Naive B cell (primary cell): ENCODE measurements at regions not wholly inside any gene's neighbourhood (a gene's known extent, or its start where the extent isn't known, plus 50 kb on each side); places are given as distances from the start of the nearest gene placed in this dataset.

ENCODE experiments used
- ATAC-seq, 2 donors: fragments of 150-1000 bp; cut with Tn5 transposase; 2 replicates each; pipeline ENCODE4 v1.10.0; 2021; ENCODE audit warnings: low read depth in 2 of 2, mild to moderate bottlenecking in 2 of 2, moderate library complexity in 2 of 2
- DNase-seq: peaks from one replicate; pipeline ENCODE4 v3.0.0; 2022
- H3K27ac Mint-ChIP-seq, 6 donors: one replicate each; pipeline ENCODE4 v1.8.0; 2020 to 2022; ENCODE audit warnings: mild to moderate bottlenecking in 6 of 6, mixed read lengths in 6 of 6, moderate library complexity in 5 of 6, inconsistent platforms in 2 of 6
- H3K27me3 Mint-ChIP-seq, 3 donors: one replicate each; pipeline ENCODE4 v1.8.0; 2021 to 2022; ENCODE audit warnings: mixed read lengths in 3 of 3, mild to moderate bottlenecking in 1 of 3
- H3K36me3 Mint-ChIP-seq, 2 donors: one replicate each; pipeline ENCODE4 v1.8.0; 2020 to 2022; ENCODE audit warnings: mixed read lengths in 2 of 2, inconsistent platforms in 1 of 2, mild to moderate bottlenecking in 1 of 2
- H3K4me1 Mint-ChIP-seq, 3 donors: one replicate each; pipeline ENCODE4 v1.8.0; 2020 to 2022; ENCODE audit warnings: mixed read lengths in 3 of 3, inconsistent platforms in 1 of 3, mild to moderate bottlenecking in 1 of 3, moderate library complexity in 1 of 3
- H3K4me3 Mint-ChIP-seq, 8 donors: one replicate each; pipeline ENCODE4 v1.8.0; 2020 to 2022; ENCODE audit warnings: mild to moderate bottlenecking in 8 of 8, mixed read lengths in 8 of 8, moderate library complexity in 8 of 8, inconsistent platforms in 2 of 8
- H3K9me3 Mint-ChIP-seq, 7 donors: one replicate each; pipeline ENCODE4 v1.8.0; 2020 to 2022; ENCODE audit warnings: mixed read lengths in 7 of 7, mild to moderate bottlenecking in 5 of 7, inconsistent platforms in 2 of 7, moderate library complexity in 1 of 7

- DNase-seq = no peak
- Mint-ChIP-seq H3K36me3 (no peaks in the 10 kb centered on the region), H3K4me3 (peak overlapping the region in 1 of 8 donors; percentile 22), H3K4me1 (no peaks in the 10 kb centered on the region), H3K9me3 (no peaks in the 10 kb centered on the region), H3K27me3 (peaks cover 0 to 6% (median 3%) of the 10 kb centered on the region in 3 donors), H3K27ac (no peak overlapping the region)
- no peak for ATAC-seq
Measured at GRCh38 chr4:18572481-18572880, 550.9 kb upstream of the LCORL start.

- Mint-ChIP-seq H3K4me1 (no peaks in the 10 kb centered on the region), H3K9me3 (peaks cover 0 to 2% (median 0%) of the 10 kb centered on the region in 7 donors), H3K27me3 (peaks cover 0 to 3% (median 0%) of the 10 kb centered on the region in 3 donors), H3K27ac (no peak overlapping the region), H3K36me3 (no peaks in the 10 kb centered on the region), H3K4me3 (no peak overlapping the region)
- ATAC-seq (no peak), DNase-seq (no peak)
Measured at GRCh38 chr4:18571301-18571761, 549.8 kb upstream of the LCORL start.

DNA sequence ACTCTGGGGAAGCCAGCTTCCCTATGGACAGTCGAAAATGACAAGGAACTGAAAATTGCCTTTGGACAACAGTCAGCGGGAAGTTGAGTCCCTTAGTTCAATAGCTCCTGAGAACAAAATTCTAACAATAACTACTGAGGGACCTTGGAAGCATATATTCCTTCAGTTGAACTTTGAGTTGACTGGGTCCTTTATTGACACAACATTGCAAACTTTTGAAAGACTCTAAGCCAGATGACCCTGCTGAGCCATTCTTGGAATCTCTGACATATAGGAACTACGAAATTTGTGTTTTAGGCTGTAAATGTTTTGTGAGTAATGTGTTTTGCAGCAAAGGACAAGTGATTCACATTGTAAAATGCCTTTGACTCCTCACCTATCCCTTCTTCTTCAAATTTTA is 548.8 kb upstream of the LCORL start:
- Mint-ChIP-seq H3K9me3 (peaks cover 0 to 2% (median 0%) of the 10 kb centered on the region in 7 donors), H3K4me1 (no peaks in the 10 kb centered on the region), H3K4me3 (no peak overlapping the region), H3K36me3 (no peaks in the 10 kb centered on the region), H3K27me3 (peaks cover 0 to 3% (median 0%) of the 10 kb centered on the region in 3 donors), H3K27ac (no peak overlapping the region)
- DNase-seq (no peak), ATAC-seq (no peak)

DNA sequence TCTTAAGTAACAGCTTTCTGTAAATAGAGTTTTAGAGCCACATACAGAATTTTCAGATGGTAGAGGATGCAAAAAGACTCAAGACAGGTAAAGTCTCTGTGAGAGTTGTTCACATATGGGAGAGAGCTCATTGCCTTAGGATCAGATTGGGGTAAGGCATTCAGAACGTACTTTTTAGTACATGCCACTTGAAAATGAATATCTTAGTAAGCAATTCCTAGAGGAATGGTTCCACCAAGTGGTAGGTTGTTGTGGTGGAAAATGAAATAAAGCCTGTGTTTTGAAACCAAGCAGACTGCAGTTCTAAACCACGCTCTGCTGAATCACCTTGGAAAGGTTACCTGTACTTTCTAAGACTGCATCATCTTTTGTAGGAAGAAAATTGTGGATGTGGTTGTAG is 547.0 kb upstream of the LCORL start:
- Mint-ChIP-seq H3K27me3 (peaks cover 0 to 3% (median 0%) of the 10 kb centered on the region in 3 donors), H3K4me3 (no peak overlapping the region), H3K27ac (no peak overlapping the region), H3K36me3 (no peaks in the 10 kb centered on the region), H3K9me3 (peaks cover 0 to 10% (median 8%) of the 10 kb centered on the region in 7 donors), H3K4me1 (no peaks in the 10 kb centered on the region)
- DNase-seq = no peak
- ATAC-seq = no peak

- H3K4me3 Mint-ChIP-seq = no peak overlapping the region
- no peaks in the 10 kb centered on the region for H3K27me3 Mint-ChIP-seq
- DNase-seq = no peak
- H3K4me1 Mint-ChIP-seq = no peaks in the 10 kb centered on the region
- no peaks in the 10 kb centered on the region for H3K36me3 Mint-ChIP-seq
- peaks cover 0 to 20% (median 11%) of the 10 kb centered on the region in 7 donors for H3K9me3 Mint-ChIP-seq
- ATAC-seq = no peak
- H3K27ac Mint-ChIP-seq = no peak overlapping the region
Measured at GRCh38 chr4:18566970-18567799, 545.6 kb upstream of the LCORL start.

GRCh38 chr4:18559492-18559891 is 537.9 kb upstream of the LCORL start:
- no peak overlapping the region for H3K27ac Mint-ChIP-seq
- H3K27me3 Mint-ChIP-seq = peaks cover 0 to 6% (median 0%) of the 10 kb centered on the region in 3 donors
- ATAC-seq = no peak
- no peak for DNase-seq
- peaks cover 2 to 27% (median 9%) of the 10 kb centered on the region in 7 donors for H3K9me3 Mint-ChIP-seq
- H3K36me3 Mint-ChIP-seq = no peaks in the 10 kb centered on the region
- no peak overlapping the region for H3K4me3 Mint-ChIP-seq
- no peaks in the 10 kb centered on the region for H3K4me1 Mint-ChIP-seq

- Mint-ChIP-seq H3K4me1 (no peaks in the 10 kb centered on the region), H3K27ac (no peak overlapping the region), H3K9me3 (peaks cover 0 to 9% (median 1%) of the 10 kb centered on the region in 7 donors), H3K36me3 (no peaks in the 10 kb centered on the region), H3K27me3 (peaks cover 0 to 6% (median 0%) of the 10 kb centered on the region in 3 donors), H3K4me3 (no peak overlapping the region)
- ATAC-seq = no peak
- no peak for DNase-seq
Measured at GRCh38 chr4:18556402-18556801, 534.8 kb upstream of the LCORL start.

DNA sequence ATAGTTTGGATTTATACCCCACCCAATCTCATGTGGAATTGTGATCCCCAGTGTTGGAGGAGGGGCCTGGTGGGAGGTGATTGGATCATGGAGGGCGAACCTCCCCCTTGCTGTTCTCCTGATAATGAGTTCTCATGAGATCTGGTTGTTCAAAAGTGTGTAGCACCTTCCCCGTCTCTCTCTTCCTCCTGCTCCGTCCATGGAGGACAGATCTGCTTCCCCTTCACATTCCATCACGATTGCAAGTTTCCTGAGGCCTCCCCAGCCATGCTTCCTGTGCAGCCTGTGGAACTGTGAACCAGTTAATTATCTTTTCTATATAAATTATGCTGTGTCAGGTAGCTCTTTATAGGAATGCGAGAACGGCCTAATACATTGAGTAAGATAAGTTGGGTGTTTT is 518.8 kb upstream of the LCORL start:
- H3K27me3 Mint-ChIP-seq = peaks cover 0 to 10% (median 0%) of the 10 kb centered on the region in 3 donors
- H3K27ac Mint-ChIP-seq = no peak overlapping the region
- H3K4me3 Mint-ChIP-seq = peak overlapping the region in 1 of 8 donors; percentile 13
- no peaks in the 10 kb centered on the region for H3K36me3 Mint-ChIP-seq
- H3K4me1 Mint-ChIP-seq = no peaks in the 10 kb centered on the region
- no peak for ATAC-seq
- H3K9me3 Mint-ChIP-seq = no peaks in the 10 kb centered on the region
- DNase-seq = no peak

DNA sequence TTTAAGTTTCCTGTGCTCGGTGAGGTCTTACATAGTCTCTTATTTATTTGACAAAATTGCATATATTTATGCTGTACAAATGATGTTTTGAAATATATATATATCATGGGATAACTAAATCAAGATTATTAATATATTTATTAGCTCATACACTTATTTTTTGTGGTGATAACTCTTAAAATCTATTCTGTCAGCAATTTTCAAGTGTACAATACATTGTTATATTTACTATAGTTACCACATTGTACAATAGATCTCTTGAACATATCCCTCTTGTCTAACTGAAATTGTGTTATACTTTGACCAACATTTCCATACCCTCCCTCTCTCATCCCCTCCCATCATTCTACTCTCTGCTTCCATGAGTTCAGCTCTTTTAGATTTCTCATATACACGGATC is 516.6 kb upstream of the LCORL start:
- no peak overlapping the region for H3K27ac Mint-ChIP-seq
- no peaks in the 10 kb centered on the region for H3K4me1 Mint-ChIP-seq
- H3K9me3 Mint-ChIP-seq = no peaks in the 10 kb centered on the region
- no peaks in the 10 kb centered on the region for H3K36me3 Mint-ChIP-seq
- no peak overlapping the region for H3K4me3 Mint-ChIP-seq
- H3K27me3 Mint-ChIP-seq = peaks cover 0 to 10% (median 0%) of the 10 kb centered on the region in 3 donors
- ATAC-seq (no peak), DNase-seq (no peak)

GRCh38 chr4:18536428-18536827 is 514.9 kb upstream of the LCORL start:
- Mint-ChIP-seq H3K27ac (peak overlapping the region in 1 of 6 donors; percentile 19), H3K36me3 (no peaks in the 10 kb centered on the region), H3K4me3 (no peak overlapping the region), H3K4me1 (no peaks in the 10 kb centered on the region), H3K27me3 (peaks cover 0 to 10% (median 0%) of the 10 kb centered on the region in 3 donors), H3K9me3 (no peaks in the 10 kb centered on the region)
- no peak for ATAC-seq
- DNase-seq = no peak

GRCh38 chr4:18535948-18536347 is 514.4 kb upstream of the LCORL start:
- Mint-ChIP-seq H3K27ac (no peak overlapping the region), H3K27me3 (peaks cover 0 to 10% (median 0%) of the 10 kb centered on the region in 3 donors)

DNA sequence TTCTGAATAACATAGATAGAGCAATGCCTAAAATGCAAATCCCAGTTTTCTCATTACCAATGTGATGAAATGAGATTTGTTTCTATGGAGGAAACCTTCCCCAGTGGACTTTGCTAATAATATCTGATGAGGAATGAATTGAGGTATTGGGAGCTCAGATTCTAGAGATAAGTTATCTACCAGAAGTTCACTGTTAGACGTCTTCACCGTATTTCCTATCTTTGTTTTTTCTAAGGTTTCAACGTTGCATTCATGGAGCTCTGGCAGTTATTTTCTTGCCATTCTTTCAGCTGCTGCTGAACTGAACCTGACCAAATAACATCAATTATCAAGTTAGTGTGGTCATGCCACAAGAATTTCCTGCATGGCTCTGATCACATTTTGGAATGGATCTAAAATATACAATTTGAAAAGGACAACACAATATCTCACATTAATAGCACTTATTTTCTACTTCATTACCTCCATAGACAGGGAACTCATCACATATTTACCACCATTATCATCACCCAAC is 511.8 kb upstream of the LCORL start:
- peaks cover 0 to 5% (median 0%) of the 10 kb centered on the region in 3 donors for H3K27me3 Mint-ChIP-seq
- no peak overlapping the region for H3K4me3 Mint-ChIP-seq
- H3K9me3 Mint-ChIP-seq = no peaks in the 10 kb centered on the region
- no peaks in the 10 kb centered on the region for H3K4me1 Mint-ChIP-seq
- no peaks in the 10 kb centered on the region for H3K36me3 Mint-ChIP-seq
- no peak overlapping the region for H3K27ac Mint-ChIP-seq
- ATAC-seq (no peak), DNase-seq (no peak)

More at GRCh38 chr4:18535948-18536347, 514.4 kb upstream of the LCORL start:
- Mint-ChIP-seq H3K36me3 (no peaks in the 10 kb centered on the region), H3K4me3 (no peak overlapping the region), H3K9me3 (no peaks in the 10 kb centered on the region), H3K4me1 (no peaks in the 10 kb centered on the region)
- DNase-seq = no peak
- no peak for ATAC-seq

GRCh38 chr4:18531731-18532130 is 510.2 kb upstream of the LCORL start:
- Mint-ChIP-seq H3K9me3 (no peaks in the 10 kb centered on the region), H3K36me3 (no peaks in the 10 kb centered on the region), H3K4me3 (no peak overlapping the region), H3K27ac (no peak overlapping the region), H3K27me3 (no peaks in the 10 kb centered on the region), H3K4me1 (no peaks in the 10 kb centered on the region)
- ATAC-seq (no peak), DNase-seq (no peak)

- Mint-ChIP-seq H3K27ac (no peak overlapping the region), H3K27me3 (no peaks in the 10 kb centered on the region), H3K9me3 (no peaks in the 10 kb centered on the region), H3K4me1 (no peaks in the 10 kb centered on the region), H3K4me3 (no peak overlapping the region), H3K36me3 (no peaks in the 10 kb centered on the region)
- DNase-seq (no peak), ATAC-seq (no peak)
Measured at GRCh38 chr4:18529482-18529881, 507.9 kb upstream of the LCORL start.
